Karpas-422 (cell line): ENCODE measurements at regions not wholly inside any gene's neighbourhood (a gene's known extent, or its start where the extent isn't known, plus 50 kb on each side); places are given as distances from the start of the nearest gene placed in this dataset.
"Not testable (repeated sequence)": the region's sequence is repeated elsewhere in the genome, so short reads cannot be mapped to it uniquely, and the experiment has no call there.

ENCODE experiments used
- DNase-seq: peaks from one replicate; pipeline ENCODE4 v3.0.0-alpha.2; 2015
- H2AFZ ChIP-seq: fragments of 200-600 bp; sonication (generic); 2 replicates; pipeline ENCODE4 v1.6.1; 2014; ENCODE audit warnings: antibody characterized with exemption, low read length, mixed read lengths
- H3K27ac ChIP-seq: fragments of 200-600 bp; sonication (generic); 2 replicates; pipeline ENCODE4 v1.5.1; 2014; ENCODE audit warnings: mild to moderate bottlenecking, low read length, moderate library complexity
- H3K27me3 ChIP-seq: fragments of 200-600 bp; sonication (generic); 2 replicates; pipeline ENCODE4 v1.6.1; 2014; ENCODE audit warnings: low read length, mixed read lengths
- H3K36me3 ChIP-seq: fragments of 200-600 bp; sonication (generic); 2 replicates; pipeline ENCODE4 v1.6.1; 2014; ENCODE audit warnings: low read length, mixed read lengths; ENCODE audit not compliant: insufficient read depth
- H3K4me1 ChIP-seq: fragments of 200-600 bp; sonication (generic); 2 replicates; pipeline ENCODE4 v1.6.1; 2014; ENCODE audit warnings: mild to moderate bottlenecking, low read length, mixed read lengths
- H3K4me2 ChIP-seq: fragments of 200-600 bp; sonication (generic); 2 replicates; pipeline ENCODE4 v1.6.1; 2014; ENCODE audit warnings: low read length, low read depth, mild to moderate bottlenecking; ENCODE audit not compliant: poor library complexity, severe bottlenecking
- H3K4me3 ChIP-seq: fragments of 200-600 bp; sonication (generic); 2 replicates; pipeline ENCODE4 v1.5.1; 2014; ENCODE audit warnings: mild to moderate bottlenecking, antibody characterized with exemption, low read length, mixed read lengths
- H3K79me2 ChIP-seq: fragments of 200-600 bp; sonication (generic); 2 replicates; pipeline ENCODE4 v1.6.1; 2014; ENCODE audit warnings: mild to moderate bottlenecking, low read length, mixed read lengths
- H3K9ac ChIP-seq: fragments of 200-600 bp; sonication (generic); 2 replicates; pipeline ENCODE4 v1.6.0; 2014; ENCODE audit warnings: low read length
- H3K9me2 ChIP-seq: fragments of 200-600 bp; sonication (generic), shearing (Covaris generic); replicated peaks from 2 replicates; pipeline ENCODE4 v1.6.0; 2014; ENCODE audit warnings: mild to moderate bottlenecking, low read length, moderate library complexity; ENCODE audit not compliant: insufficient read depth
- H3K9me3 ChIP-seq: fragments of 300-700, 200-600 bp; sonication (generic); 2 replicates; pipeline ENCODE4 v1.6.1; 2014; ENCODE audit warnings: low read length, mixed read lengths
- H4K20me1 ChIP-seq: fragments of 200-600 bp; sonication (generic); 2 replicates; pipeline ENCODE4 v1.6.1; 2014; ENCODE audit warnings: mild to moderate bottlenecking, antibody characterized with exemption, low read length, low read depth; ENCODE audit not compliant: insufficient read depth

DNA sequence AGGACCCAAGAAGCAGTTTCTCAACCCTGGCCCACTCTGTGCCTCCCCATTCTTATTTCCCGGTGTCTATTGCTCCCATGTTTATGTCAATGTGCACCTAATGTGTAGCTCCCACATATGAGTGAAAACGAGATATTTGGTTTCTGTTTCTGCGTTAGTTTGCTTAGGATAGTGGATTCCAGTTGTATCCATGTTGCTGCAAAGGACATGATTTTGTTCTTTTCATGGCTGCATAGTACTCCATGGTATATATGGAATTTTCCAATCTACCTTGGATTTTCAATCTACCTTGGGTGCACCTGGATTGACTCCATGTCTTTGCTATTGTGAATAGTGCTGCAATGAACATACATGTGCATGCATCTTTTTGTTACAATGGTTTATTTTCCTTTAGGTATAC lies 119.8 kb upstream of the CTSV start:
- not testable (repeated sequence) for H3K9me2 ChIP-seq, H3K4me2 ChIP-seq

DNA sequence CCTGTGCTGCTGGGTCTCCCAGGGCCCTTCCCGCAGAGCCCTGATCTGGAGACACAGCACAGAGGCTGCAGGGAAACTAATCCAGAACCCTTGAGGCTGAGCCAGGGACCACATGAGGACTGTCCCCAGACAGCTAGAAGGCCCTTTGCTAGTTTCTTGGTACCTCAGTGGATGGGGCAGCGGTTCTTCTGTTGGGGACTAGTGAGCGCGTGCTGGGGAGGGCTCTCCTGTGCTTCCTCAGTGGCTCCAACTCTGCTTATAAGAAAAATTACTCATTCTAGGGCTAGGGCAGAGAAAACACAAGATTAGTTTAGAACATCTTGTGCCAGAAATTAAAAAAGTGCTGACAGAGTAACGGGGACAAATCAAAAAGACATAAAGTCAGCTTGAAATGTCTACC lies 116.5 kb upstream of the CTSV start:
- not testable (repeated sequence) for DNase-seq, H3K4me1 ChIP-seq, H3K27ac ChIP-seq, H3K4me3 ChIP-seq, H3K79me2 ChIP-seq, H3K9me3 ChIP-seq, H3K4me2 ChIP-seq, H4K20me1 ChIP-seq, H3K9me2 ChIP-seq, H2AFZ ChIP-seq, H3K27me3 ChIP-seq, H3K9ac ChIP-seq, H3K36me3 ChIP-seq

More for the DNA sequence above, 119.8 kb upstream of the CTSV start:
- H3K27ac ChIP-seq, DNase-seq, H2AFZ ChIP-seq, H3K36me3 ChIP-seq, H3K27me3 ChIP-seq, H3K79me2 ChIP-seq, H3K9ac ChIP-seq, H3K9me3 ChIP-seq, H3K4me3 ChIP-seq, H3K4me1 ChIP-seq, H4K20me1 ChIP-seq: not testable (repeated sequence)

- no peak overlapping the region for H3K27ac ChIP-seq
- H2AFZ ChIP-seq: no peak overlapping the region
- no peaks in the 10 kb centered on the region for H3K4me1 ChIP-seq
- no peaks in the 10 kb centered on the region for H4K20me1 ChIP-seq
- H3K36me3 ChIP-seq: no peaks in the 10 kb centered on the region
- H3K4me3 ChIP-seq: no peak overlapping the region
- H3K9ac ChIP-seq: no peak overlapping the region
- H3K4me2 ChIP-seq: no peak overlapping the region
- no peak for DNase-seq
- H3K79me2 ChIP-seq: no peaks in the 10 kb centered on the region
- no peaks in the 10 kb centered on the region for H3K27me3 ChIP-seq
- H3K9me3 ChIP-seq: no peaks in the 10 kb centered on the region
- H3K9me2 ChIP-seq: no peaks in the 10 kb centered on the region
These were observed 115.0 kb upstream of the CTSV start for GRCh38 chr9:97153967-97154366.

DNA sequence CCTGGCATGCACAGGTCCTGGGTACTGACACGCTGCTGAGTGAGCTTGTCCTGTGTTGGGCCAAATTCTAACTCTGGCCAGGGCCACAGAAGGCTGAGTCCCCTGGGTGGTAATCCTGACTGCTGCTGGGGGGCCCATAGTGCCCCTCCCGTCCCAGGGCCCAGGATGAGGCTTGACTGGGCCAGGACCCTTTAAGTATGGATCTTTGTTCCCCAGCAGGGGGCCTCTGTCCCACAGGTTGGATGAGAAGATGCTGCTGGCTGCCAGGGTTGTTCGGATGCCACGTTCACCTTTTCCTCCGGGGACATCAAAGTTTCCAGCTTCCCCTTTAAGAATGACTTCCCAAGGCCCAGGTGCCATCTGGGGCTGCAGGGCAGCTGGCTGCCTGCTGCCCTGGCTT lies 114.2 kb upstream of the CTSV start:
- not testable (repeated sequence) for H3K4me2 ChIP-seq, H3K79me2 ChIP-seq, H3K9ac ChIP-seq, H4K20me1 ChIP-seq, H2AFZ ChIP-seq, H3K4me3 ChIP-seq, H3K27ac ChIP-seq, H3K27me3 ChIP-seq, H3K36me3 ChIP-seq, H3K4me1 ChIP-seq, H3K9me2 ChIP-seq, H3K9me3 ChIP-seq
- DNase-seq: peak; percentile 50

GRCh38 chr9:97150471-97150870 lies 111.5 kb upstream of the CTSV start:
- H4K20me1 ChIP-seq, H3K79me2 ChIP-seq, H3K4me1 ChIP-seq, H2AFZ ChIP-seq, DNase-seq, H3K36me3 ChIP-seq, H3K9me3 ChIP-seq, H3K27me3 ChIP-seq, H3K4me3 ChIP-seq, H3K9ac ChIP-seq, H3K9me2 ChIP-seq, H3K27ac ChIP-seq, H3K4me2 ChIP-seq: not testable (repeated sequence)

- H4K20me1 ChIP-seq, H3K4me1 ChIP-seq, H3K9me3 ChIP-seq, DNase-seq, H3K27me3 ChIP-seq, H2AFZ ChIP-seq, H3K4me3 ChIP-seq, H3K27ac ChIP-seq, H3K4me2 ChIP-seq, H3K79me2 ChIP-seq, H3K9ac ChIP-seq, H3K36me3 ChIP-seq, H3K9me2 ChIP-seq: not testable (repeated sequence)
These were observed 109.5 kb upstream of the CTSV start for GRCh38 chr9:97148428-97148827.

GRCh38 chr9:97145680-97146079 lies 106.7 kb upstream of the CTSV start:
- not testable (repeated sequence) for H4K20me1 ChIP-seq, H3K36me3 ChIP-seq, H2AFZ ChIP-seq, H3K4me2 ChIP-seq, H3K79me2 ChIP-seq, H3K27ac ChIP-seq, H3K9me2 ChIP-seq, H3K9me3 ChIP-seq, H3K4me3 ChIP-seq, H3K9ac ChIP-seq, H3K27me3 ChIP-seq, H3K4me1 ChIP-seq, DNase-seq

GRCh38 chr9:97140566-97140965 lies 101.6 kb upstream of the CTSV start:
- no peak overlapping the region for H3K27ac ChIP-seq

GRCh38 chr9:97136421-97136820 lies 97.5 kb upstream of the CTSV start:
- H3K79me2 ChIP-seq: no peaks in the 10 kb centered on the region
- H3K9me3 ChIP-seq: no peaks in the 10 kb centered on the region
- no peak overlapping the region for H3K4me2 ChIP-seq
- H2AFZ ChIP-seq: no peak overlapping the region
- no peak overlapping the region for H3K9ac ChIP-seq
- no peak overlapping the region for H3K4me3 ChIP-seq
- H3K9me2 ChIP-seq: no peaks in the 10 kb centered on the region
- no peaks in the 10 kb centered on the region for H4K20me1 ChIP-seq
- no peaks in the 10 kb centered on the region for H3K36me3 ChIP-seq
- H3K4me1 ChIP-seq: no peaks in the 10 kb centered on the region
- H3K27ac ChIP-seq: no peak overlapping the region
- H3K27me3 ChIP-seq: no peaks in the 10 kb centered on the region
- no peak for DNase-seq

More at GRCh38 chr9:97140566-97140965, 101.6 kb upstream of the CTSV start:
- no peak overlapping the region for H2AFZ ChIP-seq
- no peaks in the 10 kb centered on the region for H3K36me3 ChIP-seq
- DNase-seq: no peak
- H3K4me3 ChIP-seq: no peak overlapping the region
- H3K4me1 ChIP-seq: no peaks in the 10 kb centered on the region
- no peaks in the 10 kb centered on the region for H3K9me2 ChIP-seq
- H3K9ac ChIP-seq: no peak overlapping the region
- no peaks in the 10 kb centered on the region for H3K9me3 ChIP-seq
- H3K27me3 ChIP-seq: no peaks in the 10 kb centered on the region
- H4K20me1 ChIP-seq: no peaks in the 10 kb centered on the region
- H3K4me2 ChIP-seq: no peak overlapping the region
- H3K79me2 ChIP-seq: no peaks in the 10 kb centered on the region
